ENCODE measurements at regions not wholly inside any gene's neighbourhood (a gene's known extent, or its start where the extent isn't known, plus 50 kb on each side); places are given as distances from the start of the nearest gene placed in this dataset.
"Not testable (repeated sequence)": the region's sequence is repeated elsewhere in the genome, so short reads cannot be mapped to it uniquely, and the experiment has no call there.

DNA sequence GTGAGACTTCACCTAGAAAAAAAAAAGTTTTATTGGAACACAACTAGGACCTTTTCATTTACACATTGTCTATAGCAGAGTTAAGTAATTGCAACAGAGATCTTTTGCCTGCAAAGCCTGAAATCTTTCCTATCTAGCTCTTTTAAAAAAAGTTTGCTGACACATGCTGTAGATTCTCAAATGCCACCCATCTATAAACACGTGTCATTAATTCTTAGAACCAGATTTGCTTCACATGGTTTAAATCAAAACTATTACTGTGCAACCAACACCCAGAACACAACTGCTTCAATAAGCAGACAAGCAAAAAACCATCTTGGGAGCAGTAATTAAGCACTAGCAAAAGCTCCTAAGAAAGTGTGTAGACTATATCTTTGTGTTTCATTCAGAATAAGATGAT is 55.0 kb downstream of the OXSM start:
- DNase-seq (ENCODE audit: extremely low read depth, low read depth), result no peak

DNA sequence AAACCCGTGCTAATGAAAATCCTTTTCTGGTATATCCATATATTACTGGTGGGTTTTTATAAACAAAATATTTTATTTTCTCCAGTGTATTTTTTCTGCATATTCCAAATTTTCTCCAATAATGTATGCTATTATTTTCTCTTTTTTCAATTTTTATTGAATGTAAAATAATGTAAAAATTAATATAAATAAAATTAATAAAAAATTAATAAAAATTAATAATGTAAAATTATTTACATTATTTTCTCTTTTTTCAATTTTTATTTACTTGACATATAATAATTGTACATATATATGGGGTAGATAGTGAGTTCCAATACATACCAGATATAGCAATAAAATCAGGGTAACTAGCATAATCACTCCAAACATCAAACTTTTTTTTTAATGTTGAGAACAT is 56.4 kb downstream of the OXSM start:
- DNase-seq (ENCODE audit: extremely low read depth, low read depth), result no peak

DNA sequence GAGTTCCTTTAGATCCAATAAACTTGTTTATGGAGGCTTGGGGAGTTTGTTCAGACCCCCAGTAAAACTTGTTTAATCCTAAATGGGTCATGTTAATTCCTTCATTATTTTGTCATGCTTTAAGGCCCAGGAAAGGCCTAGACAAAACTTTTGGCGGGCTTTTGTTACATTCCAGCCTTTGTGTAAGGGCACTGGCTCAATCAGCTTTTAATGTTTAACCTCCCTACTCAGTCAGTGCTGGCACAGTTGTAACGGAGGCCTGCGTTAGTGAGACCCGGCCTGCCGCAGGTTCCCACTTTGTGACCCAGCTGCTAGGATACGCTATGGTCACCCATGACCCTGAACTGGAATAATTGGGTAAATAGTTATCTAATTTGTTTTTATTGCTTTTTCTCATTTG is 59.2 kb downstream of the OXSM start:
- DNase-seq (ENCODE audit: extremely low read depth, low read depth), result no peak

- DNase-seq (ENCODE audit: extremely low read depth, low read depth), result no peak
Measured at GRCh38 chr3:25849641-25850385, 59.9 kb downstream of the OXSM start.

GRCh38 chr3:25851693-25852259 is 61.9 kb downstream of the OXSM start:
- DNase-seq (ENCODE audit: extremely low read depth, low read depth), result not testable (repeated sequence)

DNA sequence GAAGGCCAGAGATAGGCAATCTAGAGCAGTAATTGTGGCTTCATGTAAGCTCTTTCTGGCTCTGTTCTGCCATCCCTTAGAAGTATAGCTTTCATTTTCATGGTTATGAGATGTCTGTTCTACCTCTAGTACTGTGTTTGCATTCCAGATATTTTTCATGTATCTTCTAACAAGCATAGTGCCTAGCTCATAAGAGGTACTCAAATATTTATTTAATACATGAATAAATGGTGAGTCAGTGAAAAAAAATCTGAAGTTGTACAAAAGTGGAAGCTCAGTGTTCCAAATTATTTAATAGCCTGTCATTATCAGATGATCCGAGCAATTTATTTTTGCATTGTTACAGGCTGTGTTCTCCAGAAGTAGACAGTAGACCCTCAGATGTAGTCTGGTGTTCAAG is 64.3 kb downstream of the OXSM start:
- no peak for DNase-seq (ENCODE audit: extremely low read depth, low read depth)

GRCh38 chr3:25854635-25855034 is 64.7 kb downstream of the OXSM start:
- no peak for DNase-seq (ENCODE audit: extremely low read depth, low read depth)

DNA sequence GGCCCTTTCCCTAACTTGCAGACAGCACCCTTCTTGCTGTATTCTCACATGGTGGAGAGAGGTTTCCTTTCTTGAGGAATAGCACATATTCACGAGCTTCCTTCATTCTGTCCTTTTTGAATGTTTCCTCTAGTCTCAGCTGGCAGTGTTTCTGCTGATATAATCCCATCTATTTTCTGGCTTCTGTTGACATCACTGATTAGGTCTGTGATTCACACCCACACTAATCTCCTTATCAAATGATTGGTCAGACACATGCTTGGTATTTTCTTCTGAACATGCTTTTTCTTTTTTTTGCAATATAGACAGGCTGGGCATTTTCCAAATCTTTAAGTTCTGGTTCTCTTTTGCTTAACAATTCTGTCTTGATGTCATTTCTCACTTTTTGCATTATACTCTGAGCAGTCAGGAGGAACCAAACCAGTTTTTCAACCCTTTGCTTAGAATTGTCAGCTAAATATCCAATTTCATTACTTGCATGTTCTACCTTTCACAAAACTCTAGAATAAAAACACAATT is 65.4 kb downstream of the OXSM start:
- DNase-seq (ENCODE audit: extremely low read depth, low read depth), result no peak

- DNase-seq (ENCODE audit: extremely low read depth, low read depth), result peak; percentile 19
Measured at GRCh38 chr3:25856902-25857518, 67.1 kb downstream of the OXSM start.

- DNase-seq (ENCODE audit: extremely low read depth, low read depth), result no peak
Measured at GRCh38 chr3:25861566-25861965, 71.7 kb downstream of the OXSM start.

GRCh38 chr3:25863011-25863415 is 73.1 kb downstream of the OXSM start:
- DNase-seq (ENCODE audit: extremely low read depth, low read depth), result no peak

GRCh38 chr3:25863416-25863959 is 73.6 kb downstream of the OXSM start:
- DNase-seq (ENCODE audit: extremely low read depth, low read depth), result no peak

- DNase-seq (ENCODE audit: extremely low read depth, low read depth), result no peak
Measured at GRCh38 chr3:25870452-25870851, 80.6 kb downstream of the OXSM start.

DNA sequence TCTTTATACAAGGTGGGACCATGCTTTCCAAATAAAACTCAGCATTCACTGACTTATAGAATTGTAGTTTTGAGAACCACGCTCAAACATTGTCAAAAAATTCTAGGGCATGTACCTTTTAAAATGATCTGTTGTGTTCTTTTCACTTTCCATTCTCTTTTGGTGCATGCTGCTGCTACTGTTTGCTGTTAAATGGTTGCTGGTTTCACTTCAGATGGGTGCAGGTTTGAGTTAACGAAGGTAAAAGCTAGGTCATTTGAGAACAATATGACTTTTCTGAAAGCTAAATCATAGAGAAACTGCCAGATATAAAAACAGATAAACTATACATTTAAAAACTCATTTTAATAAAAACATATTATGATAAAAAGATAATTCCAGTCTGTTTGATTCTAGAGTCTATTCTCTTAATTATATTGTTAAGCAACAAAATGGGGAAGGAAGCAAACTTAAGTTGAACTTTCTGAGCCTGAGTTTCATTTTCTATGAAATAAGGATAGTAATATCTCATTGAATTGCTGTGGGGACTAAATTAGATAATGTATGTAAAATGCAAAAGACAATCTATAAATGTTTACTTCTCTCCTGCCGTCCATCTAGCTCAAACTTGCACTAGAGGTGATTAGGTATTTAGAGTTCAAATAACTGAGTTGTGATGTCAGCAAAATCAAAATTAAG is 82.4 kb downstream of the OXSM start:
- DNase-seq (ENCODE audit: extremely low read depth, low read depth), result no peak

DNA sequence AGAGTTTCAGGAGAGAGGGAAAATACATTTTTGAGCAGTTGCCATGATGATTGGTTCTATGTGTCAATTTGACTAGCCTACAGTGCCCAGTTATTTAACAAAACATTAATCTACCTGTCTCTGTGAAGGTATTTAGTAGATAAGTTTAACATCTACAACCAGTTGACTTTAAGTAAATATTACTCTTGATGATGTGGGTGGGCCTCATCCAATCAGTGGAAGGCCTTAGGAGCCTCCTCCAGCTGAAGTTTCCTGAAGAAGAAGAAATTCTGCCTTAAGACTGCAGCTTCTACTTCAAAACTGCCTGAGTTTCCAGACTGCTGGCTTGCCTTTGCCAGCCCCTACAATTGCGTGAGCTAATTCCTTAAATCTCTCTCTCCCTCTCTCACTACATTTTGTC is 93.6 kb downstream of the OXSM start:
- DNase-seq (ENCODE audit: extremely low read depth, low read depth), result no peak

DNA sequence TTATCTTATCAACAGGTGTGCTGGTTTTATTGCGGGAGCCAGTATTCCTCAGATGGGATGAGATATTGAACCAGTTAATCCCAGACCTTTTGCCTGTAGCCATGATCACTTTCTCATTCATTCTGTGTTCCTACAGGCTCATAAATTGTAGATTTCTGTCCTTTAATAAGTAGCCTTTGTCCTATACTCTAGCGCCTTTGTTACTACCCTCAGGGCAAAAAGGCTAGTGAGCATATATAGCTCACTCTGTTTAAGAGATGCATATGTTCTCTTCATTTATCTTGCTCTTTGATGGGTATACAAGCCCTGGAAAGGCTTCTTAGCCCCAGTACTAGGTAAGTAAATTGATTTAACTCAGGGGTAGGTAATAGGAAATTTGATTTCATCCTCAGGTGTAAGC is 95.1 kb downstream of the OXSM start:
- no peak for DNase-seq (ENCODE audit: extremely low read depth, low read depth)

DNA sequence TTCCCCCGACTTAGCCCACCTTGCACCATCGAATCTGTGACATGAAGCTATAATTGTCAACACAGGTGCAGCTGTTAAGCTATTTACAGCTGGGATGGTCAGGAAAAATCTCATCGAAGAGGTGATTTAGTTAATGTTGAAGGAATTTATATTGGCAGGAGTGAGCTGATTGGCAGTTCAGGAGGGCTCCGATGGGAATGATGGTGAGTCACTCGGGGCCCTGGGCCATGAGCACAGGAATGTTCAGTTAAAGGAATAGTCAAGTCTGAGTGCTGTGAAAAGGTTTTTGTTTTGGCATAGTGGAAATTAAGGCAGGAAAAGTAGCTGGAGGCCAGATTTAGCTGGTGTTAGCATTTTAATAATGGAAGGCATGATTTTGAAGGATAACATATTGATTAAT is 95.7 kb downstream of the OXSM start:
- DNase-seq (ENCODE audit: extremely low read depth, low read depth), result no peak

GRCh38 chr3:25887907-25888306 is 98.0 kb downstream of the OXSM start:
- no peak for DNase-seq (ENCODE audit: extremely low read depth, low read depth)

GRCh38 chr3:25888892-25889524 is 99.1 kb downstream of the OXSM start:
- DNase-seq (ENCODE audit: extremely low read depth, low read depth), result no peak

DNA sequence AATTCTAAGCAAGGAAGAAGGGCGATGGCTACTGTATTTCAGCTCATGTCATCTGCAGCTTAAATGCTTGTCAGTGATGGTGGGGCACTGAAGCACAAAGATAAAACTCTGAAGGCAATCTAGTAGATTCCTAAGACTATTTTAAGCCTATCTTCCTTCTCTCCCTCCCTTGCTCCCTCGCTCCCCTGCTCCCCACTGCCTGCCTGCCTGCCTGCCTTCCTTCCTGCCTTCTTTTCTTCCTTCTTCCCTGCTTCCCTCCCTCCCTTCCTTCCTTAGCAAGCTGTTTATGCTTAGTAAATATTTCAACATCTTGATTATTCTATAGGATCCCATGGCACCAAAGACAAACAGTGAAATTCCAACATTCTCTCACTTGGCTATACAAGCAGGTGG is 99.6 kb downstream of the OXSM start:
- no peak for DNase-seq (ENCODE audit: extremely low read depth, low read depth)

DNA sequence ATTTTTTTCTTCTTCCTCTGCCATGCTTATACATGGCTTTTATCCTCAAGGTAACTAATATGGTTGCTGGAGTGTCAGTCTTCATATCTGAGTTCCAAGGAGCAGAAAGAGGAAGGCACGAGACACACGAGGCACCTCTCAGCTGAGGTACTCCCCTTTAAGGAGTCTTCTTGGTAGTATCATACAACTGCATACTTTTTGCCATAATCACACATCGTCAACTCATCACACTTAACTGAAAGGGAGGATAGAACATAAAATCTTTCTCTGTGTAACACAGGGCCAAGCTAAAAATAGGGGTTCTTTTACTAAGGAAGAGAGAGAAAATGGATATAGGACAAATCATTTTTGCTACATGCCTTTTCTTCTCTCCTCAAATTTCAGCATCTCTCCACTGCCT is 104.2 kb downstream of the OXSM start:
- DNase-seq (ENCODE audit: extremely low read depth, low read depth), result no peak
